Dermis microvascular lymphatic vessel endothelial cell (primary cell): ENCODE measurements at regions not wholly inside any gene's neighbourhood (a gene's known extent, or its start where the extent isn't known, plus 50 kb on each side); places are given as distances from the start of the nearest gene placed in this dataset.
"Not testable (repeated sequence)": the region's sequence is repeated elsewhere in the genome, so short reads cannot be mapped to it uniquely, and the experiment has no call there.

Source experiments
- DNase-seq, 2 donors: peaks; one replicate each; pipeline versions ENCODE4 v3.0.0 to v3.0.0-alpha.2; 2010; ENCODE audit warnings: low read depth in 2 of 2

DNA sequence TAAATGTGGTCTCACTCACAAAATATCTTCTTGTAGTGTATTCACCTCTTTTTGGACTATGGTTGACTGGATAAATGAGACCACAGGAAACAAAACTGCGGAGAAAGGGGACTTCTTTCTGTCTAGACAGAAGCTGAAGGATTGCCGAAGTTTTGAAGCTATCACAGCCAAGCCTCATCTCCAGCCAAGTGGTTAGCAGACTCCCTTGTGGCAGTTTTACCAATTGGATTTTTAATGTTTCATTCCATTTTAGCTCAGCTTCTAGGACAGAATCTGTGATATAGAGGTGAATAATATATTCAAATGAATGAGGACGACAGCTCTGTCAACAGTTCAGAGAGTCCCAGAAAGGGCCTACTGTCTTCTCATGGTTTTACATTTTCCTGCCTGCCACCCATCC lies 215.7 kb upstream of the ZNF608 start:
- no peak for DNase-seq

DNA sequence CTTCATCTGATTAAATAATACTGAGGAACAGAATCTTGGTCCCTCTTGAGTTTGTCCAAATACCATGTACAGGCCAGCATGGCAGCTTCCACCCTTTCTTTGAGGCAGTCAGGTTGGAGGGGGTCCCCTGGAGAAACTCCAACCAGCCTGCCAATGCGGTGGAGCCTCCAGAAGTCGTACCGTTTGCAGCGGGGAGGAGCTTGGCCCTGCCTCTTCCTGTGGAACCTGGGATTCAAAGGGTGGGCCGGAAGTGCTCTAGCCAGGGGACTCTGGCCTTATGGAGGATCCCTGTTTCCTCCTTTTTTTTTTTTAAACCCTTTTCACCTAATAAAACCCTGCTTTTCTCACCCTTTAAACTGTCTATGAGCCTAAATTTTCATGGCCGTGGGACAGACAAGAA lies 216.3 kb upstream of the ZNF608 start:
- no peak for DNase-seq

DNA sequence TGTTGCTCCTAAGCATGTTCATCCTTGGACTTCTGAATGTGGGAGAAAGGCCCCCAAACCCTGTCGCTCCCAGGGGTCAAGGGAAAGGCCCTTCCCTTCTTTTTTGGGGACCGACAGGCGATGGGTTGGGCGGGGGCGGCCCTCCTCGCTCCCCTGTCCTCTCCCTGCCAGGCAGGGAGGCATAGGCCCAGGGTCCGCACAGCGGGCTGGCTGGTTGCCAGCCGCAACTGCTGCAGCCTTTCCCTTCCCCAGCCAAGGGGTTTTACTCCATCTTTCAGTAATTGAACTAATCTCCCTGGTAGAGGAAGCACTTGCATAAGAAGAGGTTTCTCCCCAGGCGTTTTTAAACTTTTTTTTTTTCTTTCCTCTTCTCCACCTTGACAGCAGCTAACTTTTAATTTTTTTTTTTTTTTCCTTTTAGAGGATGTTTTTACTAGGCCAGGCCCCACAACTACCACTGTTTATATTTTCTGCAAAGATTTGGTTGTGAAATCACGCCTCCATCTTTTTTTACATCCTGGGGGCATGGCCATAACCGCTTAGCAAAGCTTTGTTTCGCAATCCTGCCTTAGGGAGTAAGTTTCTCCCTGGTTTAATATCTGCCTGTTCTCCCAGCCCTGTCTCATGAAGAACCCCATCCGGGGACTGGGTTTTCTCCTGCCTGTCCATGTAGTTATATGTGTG lies 216.9 kb upstream of the ZNF608 start:
- no peak for DNase-seq

DNA sequence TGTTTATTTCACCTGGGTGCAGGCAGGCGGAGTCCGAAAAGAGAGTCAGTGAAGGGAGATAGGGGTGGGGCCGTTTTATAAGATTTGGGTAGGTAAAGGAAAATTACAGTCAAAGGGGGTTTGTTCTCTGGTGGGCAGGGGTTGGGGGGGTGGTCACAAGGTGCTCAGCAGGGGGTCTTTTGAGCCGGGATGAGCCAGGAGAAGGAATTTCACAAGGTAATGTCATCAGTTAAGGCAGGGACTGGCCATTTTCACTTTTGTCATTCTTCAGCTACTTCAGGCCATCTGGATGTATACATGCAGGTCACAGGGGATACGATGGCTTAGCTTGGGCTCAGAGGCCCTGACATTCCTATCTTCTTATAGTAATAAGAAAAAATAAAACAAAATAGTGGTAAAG lies 220.3 kb upstream of the ZNF608 start:
- DNase-seq, result not testable (repeated sequence)

DNA sequence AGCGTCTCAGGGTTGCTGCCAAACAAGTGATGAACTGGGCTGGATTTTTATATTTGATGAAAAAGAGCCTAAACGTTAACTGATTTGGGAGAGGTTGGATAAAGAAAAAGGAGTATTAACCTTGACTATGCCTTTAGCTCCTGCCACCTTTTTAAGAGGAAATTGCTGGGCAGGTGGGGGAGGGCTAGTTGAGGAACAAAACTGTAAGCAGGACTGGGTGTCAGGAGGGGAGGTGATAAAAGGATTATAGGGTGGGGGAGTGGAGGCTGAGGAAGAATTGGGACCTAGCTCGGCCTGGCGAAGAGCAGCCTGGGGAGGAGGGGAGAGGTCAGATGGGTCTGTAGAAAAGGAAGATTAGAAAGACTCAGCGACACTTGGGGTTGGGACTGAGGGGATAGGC lies 223.9 kb upstream of the ZNF608 start:
- not testable (repeated sequence) for DNase-seq

DNA sequence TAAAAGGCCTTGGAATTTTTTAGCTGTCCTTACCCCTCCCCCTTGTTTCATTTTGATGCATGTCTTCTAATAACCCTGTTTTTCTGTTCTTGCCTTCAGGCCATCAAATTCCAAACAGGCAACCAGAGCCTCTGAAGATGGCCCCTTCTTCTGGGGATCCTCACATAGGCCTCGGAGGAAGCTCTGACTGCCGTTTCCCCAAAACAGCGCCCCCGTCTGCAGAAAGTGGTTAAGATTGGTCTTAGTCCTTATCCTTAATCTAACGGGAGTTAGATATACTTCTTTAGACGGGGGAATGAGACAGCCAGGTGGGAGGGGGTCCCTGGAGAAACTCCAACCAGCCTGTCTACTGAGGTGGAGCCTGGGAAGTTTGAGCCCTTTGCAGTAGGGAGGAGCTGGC lies 226.3 kb upstream of the ZNF608 start:
- no peak for DNase-seq

DNA sequence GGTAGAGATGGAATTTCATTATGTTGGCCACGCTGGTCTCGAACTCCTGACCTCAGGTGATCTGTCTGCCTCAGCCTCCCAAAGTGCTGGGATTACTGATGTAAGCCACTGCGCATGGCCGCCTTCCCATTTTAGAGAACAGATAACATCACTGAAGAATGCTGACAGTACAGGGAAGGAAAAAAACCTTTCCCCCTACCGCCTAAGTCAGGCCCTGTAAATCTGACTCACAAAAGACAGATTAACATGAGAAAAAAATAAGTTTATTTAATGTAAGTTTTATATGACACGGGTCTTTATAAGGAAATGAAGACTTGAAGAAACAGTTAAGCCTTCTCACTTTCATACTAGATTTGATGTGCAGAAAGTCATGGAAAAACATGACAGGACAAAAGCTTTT lies 227.2 kb upstream of the ZNF608 start:
- no peak for DNase-seq

DNA sequence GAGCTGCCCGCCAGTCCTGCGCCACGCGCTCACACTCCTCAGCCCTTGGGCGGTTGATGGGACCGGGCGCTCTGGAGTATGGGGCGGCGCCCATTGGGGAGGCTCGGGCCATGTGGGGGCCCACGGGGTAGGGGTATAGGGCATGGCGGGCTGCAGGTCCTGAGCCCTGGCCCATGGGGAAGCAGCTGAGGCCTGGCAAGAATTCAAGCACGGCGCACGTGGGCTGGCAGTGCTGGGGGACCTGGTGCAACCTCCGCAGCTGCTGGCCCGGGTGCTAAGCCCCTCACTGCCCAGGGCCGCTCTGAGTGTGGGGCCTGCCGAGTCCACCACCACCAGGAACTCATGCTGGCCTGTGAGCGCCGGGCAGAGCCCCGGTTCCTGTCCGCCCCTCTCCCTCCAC lies 229.6 kb upstream of the ZNF608 start:
- DNase-seq, result no peak

DNA sequence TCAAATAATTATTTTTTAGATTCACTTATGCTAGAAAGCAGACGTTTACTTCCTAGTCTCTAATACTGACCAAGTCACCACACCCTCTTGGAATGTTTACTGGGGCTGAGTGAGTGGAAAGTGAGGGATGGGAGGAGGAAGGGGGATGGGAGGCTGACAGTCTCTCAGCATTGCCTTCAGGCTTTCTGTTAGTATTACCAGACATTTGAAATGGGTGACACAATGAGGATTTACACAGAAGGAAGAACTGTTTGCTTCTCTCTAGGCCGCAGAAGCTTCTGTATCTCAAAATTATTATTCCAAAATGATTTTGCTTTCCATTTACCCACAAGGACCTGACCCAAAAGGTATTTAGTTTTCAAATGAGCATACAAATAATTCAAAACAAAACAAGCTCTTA lies 232.8 kb upstream of the ZNF608 start:
- no peak for DNase-seq

DNA sequence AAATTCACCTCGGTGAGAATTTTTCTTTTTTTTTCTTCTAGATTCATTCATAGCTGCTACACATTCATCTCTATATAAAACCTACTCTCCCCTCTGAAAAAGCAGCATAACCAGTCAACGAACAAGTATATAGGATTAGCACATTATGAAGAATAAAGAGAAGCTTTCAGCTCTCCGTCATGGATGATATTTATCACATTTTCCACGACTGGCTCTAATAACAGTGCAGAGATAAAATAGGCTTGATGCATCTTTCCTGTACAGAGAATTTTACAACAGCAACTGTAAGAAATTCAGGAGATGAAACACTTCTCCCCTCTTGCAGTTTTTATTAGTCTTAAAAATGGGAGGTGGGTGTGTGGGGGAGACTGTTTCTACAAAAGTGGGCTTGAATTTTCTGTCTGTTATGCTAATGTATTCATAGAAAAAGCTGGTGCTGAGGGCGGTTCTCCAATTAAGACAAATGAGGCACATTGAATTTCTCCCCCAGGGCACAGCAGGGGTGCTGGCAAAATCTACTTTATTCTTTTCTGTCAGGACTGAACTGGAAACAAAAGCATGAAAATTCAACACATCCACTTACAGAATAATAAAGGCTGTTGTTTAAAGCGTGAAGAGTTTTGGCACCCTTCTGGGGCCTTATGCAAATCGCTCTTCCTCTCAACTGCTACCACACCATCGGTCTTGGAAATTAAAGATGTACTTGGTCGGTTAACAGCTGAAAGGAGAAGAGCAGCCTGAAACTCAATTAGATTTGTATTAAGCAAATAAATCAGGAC lies 233.9 kb upstream of the ZNF608 start:
- DNase-seq, result no peak

DNA sequence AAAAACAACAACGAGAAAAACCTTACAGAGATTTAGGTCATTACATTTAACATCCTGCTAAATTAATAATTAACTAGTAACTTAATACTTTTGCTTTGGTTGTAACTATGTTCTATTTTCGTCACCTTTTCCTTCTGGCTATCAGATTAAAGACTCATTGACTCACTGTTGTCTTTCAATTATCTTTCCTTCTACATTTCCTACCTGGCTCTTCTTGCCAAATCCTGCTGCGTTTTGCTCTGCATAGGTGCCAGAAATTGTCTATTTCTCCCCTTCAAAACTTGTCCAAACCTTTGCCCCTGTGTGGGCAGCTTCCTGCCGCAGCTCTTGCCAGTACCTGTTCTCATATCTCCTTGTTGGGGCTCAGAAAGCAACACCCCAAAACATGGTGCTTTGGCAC lies 235.5 kb upstream of the ZNF608 start:
- no peak for DNase-seq

DNA sequence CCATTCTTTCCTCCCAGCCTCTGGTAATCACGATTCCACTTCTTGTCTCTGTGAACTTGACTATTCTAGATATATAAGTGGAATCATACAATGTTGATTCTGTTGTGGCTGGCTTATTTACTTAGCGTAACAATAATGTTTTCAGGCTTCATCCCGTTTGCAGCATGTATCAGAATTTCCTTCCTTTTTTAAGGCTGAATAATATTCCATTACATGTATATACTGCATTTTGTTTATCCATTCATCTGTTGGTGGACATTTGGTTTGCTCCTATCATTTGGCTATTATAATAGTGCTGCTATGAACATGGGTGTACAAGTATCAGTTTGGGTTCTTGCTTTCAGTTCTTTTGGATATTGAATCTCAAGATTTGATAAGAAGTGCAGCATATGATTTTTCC lies 239.7 kb upstream of the ZNF608 start:
- DNase-seq, result no peak

DNA sequence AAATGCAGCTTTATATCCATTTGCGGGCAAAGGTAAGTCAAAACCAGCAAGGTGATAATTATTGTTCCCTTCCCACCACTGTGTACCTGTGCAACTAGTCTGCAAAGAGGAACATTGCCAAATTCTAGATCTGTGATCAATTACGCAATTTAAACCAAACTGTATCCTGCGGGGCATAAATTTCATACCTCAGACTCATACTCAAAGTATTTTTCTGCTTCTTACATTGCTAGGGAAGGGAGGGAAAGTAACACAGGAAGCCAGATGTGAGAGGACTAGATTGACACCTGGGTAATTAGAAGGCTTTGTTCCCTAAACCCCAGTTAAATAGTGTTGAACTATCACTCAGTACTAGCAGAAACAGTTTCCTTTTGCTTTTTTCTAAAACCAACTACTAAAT lies 240.2 kb upstream of the ZNF608 start:
- DNase-seq, result no peak

DNA sequence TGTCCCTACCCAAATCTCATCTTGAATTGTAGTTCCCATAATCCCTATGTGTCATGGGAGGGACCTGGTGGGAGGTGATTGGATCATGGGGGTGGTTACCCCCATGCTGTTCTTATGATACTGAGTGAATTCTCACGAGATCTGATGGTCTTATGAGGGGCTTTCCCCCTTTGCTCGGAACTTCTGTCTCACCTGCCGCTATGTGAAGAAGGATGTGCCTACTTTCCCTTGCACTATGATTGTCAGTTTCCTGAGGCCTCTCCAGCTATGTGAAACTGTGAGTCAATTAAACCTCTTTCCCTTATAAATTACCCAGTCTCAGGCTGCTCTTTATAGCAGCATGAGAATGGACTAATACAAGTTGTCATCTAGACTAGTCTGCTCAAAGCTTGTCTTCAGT lies 241.3 kb upstream of the ZNF608 start:
- DNase-seq, result not testable (repeated sequence)

DNA sequence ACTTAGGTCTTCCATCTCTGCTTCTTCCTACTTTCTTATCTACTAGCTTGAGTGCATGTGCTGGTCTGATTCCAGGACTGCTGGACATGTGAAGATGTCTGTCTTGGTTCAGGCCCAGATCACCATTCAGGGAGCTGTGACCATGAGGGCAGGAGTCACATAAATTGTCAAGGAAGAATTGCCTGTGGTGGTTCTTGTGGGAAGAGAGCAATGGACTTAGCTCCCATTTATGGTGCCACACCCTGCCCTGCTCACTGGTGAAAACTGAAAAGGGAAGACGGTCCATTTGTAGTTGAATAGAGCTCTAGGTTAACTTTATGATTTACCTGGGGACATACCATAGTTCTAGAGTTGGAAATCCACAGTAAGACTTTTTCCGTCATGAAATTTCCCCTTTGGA lies 244.3 kb upstream of the ZNF608 start:
- DNase-seq, result no peak

DNA sequence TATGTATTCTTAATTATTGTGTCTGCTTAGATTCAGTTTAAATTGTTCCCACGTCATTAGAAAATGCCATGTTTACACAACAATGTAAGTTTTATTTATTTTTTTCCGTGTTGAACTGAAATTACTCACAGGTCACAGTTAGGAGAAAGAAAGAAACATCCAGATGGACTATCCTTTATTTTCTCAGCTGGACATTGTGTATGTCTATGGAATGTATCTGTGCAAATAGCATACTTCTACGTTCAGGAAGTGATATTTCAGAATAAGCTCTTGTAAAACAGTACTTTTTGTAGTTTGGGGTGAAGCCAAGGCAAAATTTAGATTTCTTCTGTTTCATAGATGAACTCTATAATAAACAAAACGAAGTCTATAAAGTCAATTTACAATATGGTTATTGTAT lies 249.0 kb upstream of the ZNF608 start:
- DNase-seq, result peak; percentile 31 to 85

DNA sequence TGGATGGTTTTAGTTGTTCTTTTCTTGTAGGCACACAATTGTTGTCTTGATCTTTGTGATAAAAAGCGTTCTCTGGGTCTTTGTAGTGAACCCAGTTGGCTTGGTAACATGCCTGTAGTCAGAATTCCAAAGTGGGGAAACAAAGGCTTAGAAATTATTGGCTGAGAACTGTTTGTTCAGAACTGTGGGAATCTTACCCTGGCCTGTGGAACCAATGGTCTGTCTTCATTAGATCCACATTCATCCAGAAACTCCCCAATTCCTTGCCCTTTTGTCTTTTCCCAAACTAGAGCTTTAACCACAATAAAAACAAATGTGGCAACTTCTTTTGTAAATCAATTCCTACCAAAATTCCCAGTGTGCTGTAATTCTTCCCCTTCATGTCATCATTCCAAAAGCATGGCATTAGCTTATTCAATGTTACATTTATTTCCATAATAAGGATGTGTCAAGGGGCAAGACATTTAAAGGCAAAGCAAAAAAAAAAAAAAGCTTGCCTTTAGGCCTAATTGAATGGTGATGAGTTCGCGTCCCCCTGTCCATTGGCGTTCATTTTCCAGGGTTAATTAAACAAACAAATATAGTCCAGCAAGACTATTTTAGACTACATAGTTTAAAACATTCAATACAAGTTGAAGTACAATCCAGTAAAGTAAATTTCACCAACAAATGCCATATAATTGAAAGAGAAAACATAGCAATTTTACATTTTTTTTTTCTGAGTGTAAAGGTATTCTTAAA lies 249.8 kb upstream of the ZNF608 start:
- DNase-seq, result peak in 1 of 2 donors; percentile 33

DNA sequence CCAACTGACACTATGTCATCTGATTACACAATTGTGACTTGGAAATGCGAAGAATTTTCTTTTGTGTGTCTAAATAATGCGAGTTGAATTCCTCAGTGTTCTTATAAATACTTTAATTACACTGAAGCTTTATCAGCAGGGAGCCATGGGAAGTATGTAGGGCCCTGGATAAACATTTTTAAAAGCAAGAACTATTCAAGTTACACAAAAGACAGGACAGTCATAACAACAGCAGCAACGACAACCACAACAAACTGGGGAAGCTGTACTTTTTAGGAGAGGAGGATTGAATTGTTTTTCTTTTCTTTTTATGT lies 250.3 kb upstream of the ZNF608 start:
- peak in 1 of 2 donors; percentile 59 for DNase-seq

DNA sequence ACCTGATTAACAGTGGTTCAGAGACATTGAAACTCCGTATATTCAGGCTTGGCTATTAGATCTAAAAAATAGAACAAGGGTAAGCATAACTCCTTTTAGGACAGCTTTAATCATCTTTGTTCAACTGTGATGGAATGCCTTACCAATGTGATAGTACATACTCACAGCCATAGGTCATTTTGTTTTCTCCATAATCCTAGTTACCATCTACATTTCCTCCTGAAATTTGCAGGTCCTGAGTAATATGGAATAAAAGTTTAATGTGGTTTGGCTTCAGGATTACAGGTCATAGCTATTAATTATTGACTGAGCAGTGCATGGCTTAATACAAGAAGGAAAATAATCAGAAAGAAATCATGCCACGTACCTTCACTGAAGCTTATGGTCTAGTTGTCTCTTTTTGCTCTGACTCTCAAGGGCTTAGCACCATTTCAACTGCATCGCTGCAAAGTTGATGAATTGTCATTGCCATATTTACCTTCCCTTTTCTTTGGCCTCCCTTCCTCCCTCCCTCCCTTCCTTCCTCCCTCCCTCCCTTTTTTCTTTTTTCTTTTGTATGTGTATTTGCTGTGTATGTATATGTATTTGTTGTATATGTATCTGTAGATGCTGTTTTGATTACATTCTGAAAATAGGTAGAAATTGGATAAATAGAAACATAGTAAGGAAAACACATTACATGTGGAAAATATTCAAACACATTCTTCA lies 250.9 kb upstream of the ZNF608 start:
- peak in 1 of 2 donors; percentile 2 for DNase-seq

DNA sequence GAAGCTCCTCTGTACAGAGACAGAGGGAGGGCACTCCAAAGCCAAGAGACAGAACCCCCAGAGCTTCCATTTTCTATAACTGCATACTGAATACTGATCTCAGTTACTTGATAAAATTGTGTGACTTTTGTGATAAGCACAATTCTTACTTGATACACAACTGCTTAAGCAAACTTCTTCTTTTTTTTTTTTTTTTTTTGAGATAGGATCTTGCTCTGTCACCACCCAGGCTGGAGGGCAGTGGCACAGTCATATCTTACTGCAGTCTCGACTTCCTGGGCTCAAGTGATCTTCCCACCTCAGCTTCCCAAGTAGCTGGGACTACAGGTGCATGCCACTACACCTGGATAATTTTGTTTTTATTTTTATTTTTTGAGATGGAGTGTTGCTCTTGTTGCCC lies 252.1 kb upstream of the ZNF608 start:
- no peak for DNase-seq

DNA sequence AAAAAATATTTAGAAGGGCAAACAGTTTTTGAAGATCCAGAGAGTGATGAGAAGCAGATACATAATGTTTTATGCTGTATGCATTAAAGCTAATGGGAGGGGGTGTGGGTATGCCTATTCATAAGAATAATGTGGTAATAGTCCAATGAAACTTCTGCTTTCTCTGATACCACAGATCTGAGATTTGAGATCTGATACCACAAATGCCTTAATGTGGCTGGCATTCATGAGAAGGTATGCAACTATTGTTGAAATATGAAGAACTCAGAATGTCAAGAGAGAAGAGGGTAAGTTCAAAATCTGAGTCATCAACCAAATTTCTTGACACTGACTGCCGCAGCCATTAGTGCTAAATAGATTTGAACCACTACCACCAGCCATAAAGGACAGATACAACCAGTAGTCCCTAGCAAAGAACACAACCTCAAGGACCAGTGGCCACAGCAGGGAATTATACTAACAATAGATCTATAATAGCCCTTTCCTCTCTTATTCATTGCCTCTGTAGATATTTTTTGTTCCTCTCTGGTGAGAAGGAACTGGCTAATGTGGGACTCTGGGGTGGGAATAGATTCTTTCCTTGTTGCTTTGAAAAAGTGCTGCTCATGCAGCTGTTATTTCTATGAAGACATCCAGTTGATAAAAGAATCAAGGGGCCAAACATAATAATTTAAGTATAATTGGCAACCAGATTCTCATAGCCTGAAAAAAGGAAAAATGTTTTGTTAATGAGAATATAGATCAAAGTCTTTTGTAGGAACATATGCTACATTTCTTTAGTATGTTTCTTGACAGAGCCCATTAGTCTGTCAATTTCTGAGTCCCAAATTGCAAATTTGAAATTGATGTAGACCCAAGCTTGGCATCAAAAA lies 256.5 kb upstream of the ZNF608 start:
- no peak for DNase-seq
